Mucosa of descending colon (tissue), 3 donors: ENCODE measurements at regions not wholly inside any gene's neighbourhood (a gene's known extent, or its start where the extent isn't known, plus 50 kb on each side); places are given as distances from the start of the nearest gene placed in this dataset.

Experiments used
- ATAC-seq: fragments of 200-7000 bp; cut with Tn5 transposase; one replicate; pipeline ENCODE4 v1.9.1; 2020; ENCODE audit warnings: mild to moderate bottlenecking, moderate library complexity
- DNase-seq, 3 donors: peaks; one replicate each; pipeline ENCODE4 v3.0.0-alpha.2; 2020
- H3K36me3 ChIP-seq: fragments of 200-600 bp; one replicate; pipeline ENCODE4 v1.8.0; 2021; ENCODE audit warnings: low read depth, mild to moderate bottlenecking
- H3K4me1 ChIP-seq: fragments of 200-600 bp; one replicate; pipeline ENCODE4 v1.8.0; 2021; ENCODE audit warnings: low read depth, mild to moderate bottlenecking
- H3K4me3 ChIP-seq: fragments of 200-600 bp; one replicate; pipeline ENCODE4 v1.8.0; 2021; ENCODE audit warnings: mild to moderate bottlenecking
- H3K9me3 ChIP-seq: fragments of 200-600 bp; one replicate; pipeline ENCODE4 v1.8.0; 2021; ENCODE audit warnings: mild to moderate bottlenecking
- intact Hi-C, 2 donors: fragments of 100-400 bp; cut with DNase I in 1 of 2; cut with micrococcal nuclease in 1 of 2; formaldehyde crosslinking; loops; one replicate each; pipeline versions ENCODE4 v1.11.0 to v1.11.1; 2022; cut with DNase I, micrococcal nuclease
- TF ChIP-seq, protein P1 (sequence below): fragments of 200-600 bp; IDR thresholded peaks from one replicate; pipeline ENCODE4 v1.8.0; 2022; ENCODE audit warnings: antibody characterized with exemption, mild to moderate bottlenecking
- donor health status: DM: no; HTN: no; CAD: no; lungs with moderate emphysema.
- donor health status: DM: no; HTN: no; CAD: no.
- donor health status: DM: no; HTN: yes; CAD: no.

DNA sequence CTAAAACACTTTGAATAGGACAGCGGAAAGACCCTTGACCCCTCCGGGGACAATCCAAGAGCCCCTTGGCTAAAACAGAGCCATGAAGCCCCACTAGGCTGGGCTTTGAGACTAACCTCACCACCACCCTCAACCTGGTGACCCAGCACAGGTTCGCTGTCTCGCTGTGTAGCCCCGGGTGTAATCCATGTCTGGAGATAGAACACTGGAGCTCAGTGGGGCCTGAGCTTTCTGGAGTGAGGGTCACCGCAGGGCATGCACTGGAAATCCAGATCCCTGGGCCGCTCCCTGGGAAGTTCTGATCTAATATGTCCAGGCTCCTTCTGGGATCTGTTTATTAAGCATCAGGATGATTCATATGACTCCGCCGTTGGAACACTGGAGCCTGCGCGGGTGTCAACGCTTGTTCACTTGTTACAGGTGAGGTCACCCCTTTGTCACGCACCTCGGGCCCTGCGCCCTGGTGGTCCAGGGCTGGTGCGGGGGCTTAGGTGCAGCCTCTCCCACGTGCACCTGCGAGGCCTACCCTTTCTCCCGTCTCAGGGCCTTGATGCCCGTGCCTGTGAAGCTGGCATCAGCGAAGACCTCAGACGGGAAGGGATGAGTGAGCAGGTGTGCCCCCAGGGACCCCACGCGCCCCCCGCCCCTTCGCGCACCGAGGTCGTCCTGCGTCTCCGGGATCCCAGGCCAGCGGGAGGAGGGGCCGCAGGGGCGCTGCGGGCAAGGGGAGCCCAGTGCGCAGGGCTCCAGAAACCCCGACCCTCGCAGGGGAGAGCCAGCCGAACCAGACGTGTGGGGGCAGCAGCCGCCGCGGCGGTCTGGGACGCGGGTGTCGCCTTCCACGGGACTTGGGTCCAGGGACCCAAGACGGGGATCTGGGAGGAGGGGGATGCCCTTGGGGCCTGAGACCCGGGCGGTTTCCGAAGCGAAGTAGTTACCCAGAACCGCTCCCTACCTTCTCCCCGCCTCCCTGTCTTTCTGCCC, 224.1 kb upstream of the FOXF1 start:
- no peaks in the 10 kb centered on the region for H3K9me3 ChIP-seq
- no peaks in the 10 kb centered on the region for H3K36me3 ChIP-seq
- DNase-seq (no peak), ATAC-seq (peak; percentile 48)
- H3K4me3 ChIP-seq = no peak overlapping the region
- TF ChIP-seq, protein P1, sequence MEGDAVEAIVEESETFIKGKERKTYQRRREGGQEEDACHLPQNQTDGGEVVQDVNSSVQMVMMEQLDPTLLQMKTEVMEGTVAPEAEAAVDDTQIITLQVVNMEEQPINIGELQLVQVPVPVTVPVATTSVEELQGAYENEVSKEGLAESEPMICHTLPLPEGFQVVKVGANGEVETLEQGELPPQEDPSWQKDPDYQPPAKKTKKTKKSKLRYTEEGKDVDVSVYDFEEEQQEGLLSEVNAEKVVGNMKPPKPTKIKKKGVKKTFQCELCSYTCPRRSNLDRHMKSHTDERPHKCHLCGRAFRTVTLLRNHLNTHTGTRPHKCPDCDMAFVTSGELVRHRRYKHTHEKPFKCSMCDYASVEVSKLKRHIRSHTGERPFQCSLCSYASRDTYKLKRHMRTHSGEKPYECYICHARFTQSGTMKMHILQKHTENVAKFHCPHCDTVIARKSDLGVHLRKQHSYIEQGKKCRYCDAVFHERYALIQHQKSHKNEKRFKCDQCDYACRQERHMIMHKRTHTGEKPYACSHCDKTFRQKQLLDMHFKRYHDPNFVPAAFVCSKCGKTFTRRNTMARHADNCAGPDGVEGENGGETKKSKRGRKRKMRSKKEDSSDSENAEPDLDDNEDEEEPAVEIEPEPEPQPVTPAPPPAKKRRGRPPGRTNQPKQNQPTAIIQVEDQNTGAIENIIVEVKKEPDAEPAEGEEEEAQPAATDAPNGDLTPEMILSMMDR = no peak
- H3K4me1 ChIP-seq = no peaks in the 10 kb centered on the region
- intact Hi-C loops = no loop called here

DNA sequence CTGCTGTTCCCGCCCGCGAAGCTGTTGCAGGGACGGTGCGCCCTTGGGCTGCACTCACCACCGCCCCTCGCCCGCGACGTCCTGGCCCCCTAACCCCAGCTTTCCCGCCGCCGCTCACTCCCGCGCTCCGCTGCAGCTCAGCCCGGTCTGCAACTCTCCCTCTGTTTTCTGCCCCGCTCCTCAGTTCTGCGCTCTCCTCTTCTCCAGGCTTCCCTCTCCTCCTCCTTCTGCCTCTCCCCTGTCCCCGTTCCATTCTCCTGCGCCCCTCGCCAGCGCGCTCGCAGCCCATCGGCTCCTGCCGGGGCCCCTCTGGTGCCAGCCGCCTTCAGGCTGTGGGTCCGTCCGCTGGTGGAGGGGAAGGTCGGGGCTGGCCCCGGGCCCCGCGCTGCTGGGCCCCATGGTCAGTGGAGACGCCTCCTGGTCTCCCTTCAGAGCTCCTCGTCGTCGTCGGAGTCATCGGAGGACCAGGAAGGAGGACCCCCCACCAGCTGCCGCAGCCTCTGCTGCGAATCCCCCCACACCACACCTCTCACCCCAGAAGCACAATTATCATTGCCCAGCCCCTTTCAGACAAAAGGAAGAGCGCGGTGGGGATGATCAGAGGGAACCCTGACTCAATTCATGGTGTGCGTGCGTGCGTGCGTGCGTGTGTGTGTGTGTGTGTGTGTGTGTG, 223.2 kb upstream of the FOXF1 start:
- no peaks in the 10 kb centered on the region for H3K36me3 ChIP-seq
- no peaks in the 10 kb centered on the region for H3K4me1 ChIP-seq
- ATAC-seq (peak; percentile 22), DNase-seq (no peak)
- intact Hi-C loops = no loop called here
- TF ChIP-seq, protein P1 = no peak
- H3K4me3 ChIP-seq = no peak overlapping the region
- no peaks in the 10 kb centered on the region for H3K9me3 ChIP-seq

DNA sequence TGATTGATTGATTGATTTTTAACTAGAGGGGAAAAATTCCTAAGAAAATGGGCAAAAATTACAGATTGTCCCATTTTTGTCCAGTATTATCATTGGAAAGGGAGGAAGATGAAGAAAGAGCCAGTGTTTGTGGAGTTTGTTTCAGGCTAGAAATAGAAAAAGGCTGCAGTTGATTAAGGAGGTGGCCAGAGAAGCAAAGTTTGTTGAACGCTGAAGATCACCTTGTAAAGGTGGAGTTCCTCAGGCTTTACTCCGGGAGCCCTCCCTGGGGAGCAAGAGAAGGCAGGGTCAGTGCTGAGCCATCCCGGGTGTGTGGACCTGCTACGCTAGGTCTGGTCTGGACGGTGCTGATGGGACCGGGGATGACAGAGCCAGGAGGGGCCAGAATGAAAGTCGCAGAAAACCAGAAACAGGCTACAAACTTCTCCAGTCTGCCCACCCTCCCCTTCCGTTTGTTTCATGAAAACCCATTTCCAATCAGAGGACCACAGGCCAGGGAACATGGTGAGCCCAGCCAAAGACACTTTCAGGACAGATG, 222.6 kb upstream of the FOXF1 start:
- ATAC-seq = no peak
- Histone ChIP-seq H3K4me1 (no peaks in the 10 kb centered on the region), H3K4me3 (no peak overlapping the region), H3K9me3 (no peaks in the 10 kb centered on the region), H3K36me3 (no peaks in the 10 kb centered on the region)
- no peak for DNase-seq
- intact Hi-C loops = no loop called here
- TF ChIP-seq, protein P1 = no peak

DNA sequence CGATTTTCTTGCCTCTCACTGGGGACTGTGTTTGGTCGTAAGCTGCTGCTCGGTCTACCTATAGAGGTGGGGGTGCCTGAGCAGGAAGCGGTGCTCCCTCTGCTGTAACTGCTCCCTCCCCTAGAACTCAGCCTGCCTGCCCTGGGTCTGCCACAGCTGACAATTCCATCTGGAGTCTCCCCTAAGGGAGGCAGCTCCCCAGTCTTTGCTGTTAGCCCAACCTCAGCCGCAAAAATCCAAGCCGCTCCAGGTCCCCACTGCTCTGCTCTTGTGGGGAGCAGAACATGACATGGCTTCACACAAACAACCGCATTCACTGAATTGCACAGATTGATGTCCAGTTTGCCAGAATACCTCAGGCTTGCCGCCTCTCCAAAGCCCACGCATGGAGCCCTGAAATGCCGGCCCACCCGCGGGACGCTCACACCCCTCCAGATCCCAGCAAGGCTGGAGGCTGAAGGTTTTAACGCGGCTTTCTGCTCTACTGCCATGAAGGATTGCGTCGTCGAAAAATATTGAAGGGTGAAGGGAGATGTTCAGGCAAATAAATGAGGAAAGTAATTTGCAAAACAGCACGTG, 221.5 kb upstream of the FOXF1 start:
- no peak for ATAC-seq
- Histone ChIP-seq H3K4me1 (no peaks in the 10 kb centered on the region), H3K9me3 (no peaks in the 10 kb centered on the region), H3K36me3 (no peaks in the 10 kb centered on the region), H3K4me3 (no peak overlapping the region)
- no peak for DNase-seq
- TF ChIP-seq, protein P1 = no peak
- intact Hi-C loops = no loop called here

DNA sequence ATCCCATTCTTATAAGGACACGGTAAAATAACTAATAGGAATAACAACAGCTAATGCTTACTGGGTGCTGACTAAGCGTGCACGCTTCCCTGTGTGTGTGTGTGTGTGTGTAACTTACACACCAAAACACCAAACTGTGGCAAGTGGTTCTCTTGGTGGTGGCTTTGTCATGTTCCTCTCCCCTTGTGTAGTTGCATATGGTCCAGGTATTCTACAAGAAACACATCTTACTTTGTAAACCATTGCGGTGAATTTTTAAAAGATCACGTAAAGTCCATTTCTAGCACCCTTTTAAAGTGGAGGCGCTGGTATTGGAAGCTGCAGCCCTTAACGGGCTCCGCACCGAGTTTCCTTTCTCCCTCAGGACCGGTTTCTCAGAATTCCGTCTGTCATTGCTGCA, 221.0 kb upstream of the FOXF1 start:
- no peak for DNase-seq

More for the DNA sequence above, 221.0 kb upstream of the FOXF1 start:
- Histone ChIP-seq H3K36me3 (no peaks in the 10 kb centered on the region), H3K4me1 (no peaks in the 10 kb centered on the region), H3K9me3 (no peaks in the 10 kb centered on the region), H3K4me3 (no peak overlapping the region)
- intact Hi-C loops = no loop called here
- no peak for ATAC-seq
- TF ChIP-seq, protein P1 = no peak
